ENCODE measurements at regions not wholly inside any gene's neighbourhood (a gene's known extent, or its start where the extent isn't known, plus 50 kb on each side); places are given as distances from the start of the nearest gene placed in this dataset.

DNA sequence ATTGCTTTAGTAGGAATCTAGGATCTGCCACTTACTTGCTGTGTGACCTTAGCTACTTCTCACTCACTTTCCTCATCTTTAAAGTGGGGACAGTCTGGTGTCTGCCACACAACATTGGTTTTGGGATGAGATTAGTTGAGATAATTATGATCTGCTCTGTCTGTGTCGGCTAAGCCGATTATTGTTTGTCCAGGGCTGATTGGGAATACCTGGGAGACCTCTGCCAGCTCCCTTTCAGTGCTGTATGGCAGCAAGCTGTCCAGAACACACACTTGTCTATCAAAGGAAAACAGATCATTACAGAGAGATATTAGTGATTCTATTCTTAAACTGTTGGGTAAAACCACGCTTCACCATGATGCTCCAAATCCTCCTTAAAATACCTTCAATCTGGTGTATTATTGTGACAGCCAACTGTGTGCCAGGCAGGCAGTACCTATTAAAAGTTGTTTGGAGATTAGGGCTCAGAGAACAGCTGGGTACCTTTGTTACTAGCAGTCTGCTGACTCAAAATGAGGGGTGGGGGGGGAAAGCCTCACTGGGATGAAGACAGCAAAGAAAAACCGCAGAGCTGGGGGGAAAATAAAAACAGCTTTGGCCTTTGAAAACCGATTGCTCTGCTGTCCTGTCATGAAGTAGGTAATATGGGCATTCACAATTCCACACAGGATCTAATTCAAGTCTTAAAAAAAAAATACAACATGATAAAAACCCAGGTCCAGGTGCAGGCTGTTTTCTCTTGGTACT is 458.4 kb upstream of the C9orf72 start:
- no peak for DNase-seq

- DNase-seq: no peak
Observed at GRCh38 chr9:28032268-28032590, 458.9 kb upstream of the C9orf72 start.

GRCh38 chr9:28034242-28034641 is 461.0 kb upstream of the C9orf72 start:
- DNase-seq: no peak

DNA sequence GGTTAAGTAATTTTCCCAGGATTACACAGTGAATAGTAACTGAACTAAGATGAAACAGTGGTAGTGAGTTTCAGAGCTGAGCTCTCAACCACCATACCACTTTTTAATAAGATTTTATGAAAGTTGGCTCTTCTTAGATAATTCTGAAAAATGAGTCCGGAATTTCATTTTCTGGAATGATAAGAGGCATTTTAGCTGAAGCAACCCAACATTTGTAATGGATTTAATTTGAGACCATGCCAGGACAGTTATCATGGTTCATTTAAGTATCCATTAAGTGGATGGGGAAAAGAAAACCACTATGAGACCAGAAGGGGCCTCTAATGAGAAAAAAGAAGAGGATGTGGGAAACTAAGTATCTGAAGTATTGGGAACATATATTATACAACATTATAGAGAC is 464.7 kb upstream of the C9orf72 start:
- DNase-seq: no peak

- no peak for DNase-seq
Observed at GRCh38 chr9:28045051-28045450, 471.8 kb upstream of the C9orf72 start.

GRCh38 chr9:28050046-28050445 is 476.8 kb upstream of the C9orf72 start:
- DNase-seq: no peak

DNA sequence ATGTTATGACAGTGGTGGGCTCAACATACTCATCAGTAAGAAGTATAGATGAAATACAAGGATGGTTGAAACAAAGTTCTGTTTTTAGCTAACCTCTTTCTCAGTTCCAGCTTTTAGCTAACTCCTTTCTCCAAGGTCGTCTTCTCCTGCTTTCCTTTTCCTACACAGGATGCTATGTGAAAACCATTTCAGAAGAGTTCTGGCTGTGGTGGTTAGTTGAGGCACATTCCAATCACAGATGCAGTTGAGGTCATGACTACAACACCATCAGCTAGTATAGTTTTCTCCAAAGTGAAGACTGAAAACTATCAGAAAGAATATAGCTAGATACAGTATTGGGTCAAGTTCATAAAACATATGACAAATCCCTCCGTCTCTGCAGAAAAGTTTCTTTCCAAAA is 477.7 kb upstream of the C9orf72 start:
- DNase-seq: no peak

- DNase-seq: no peak
Observed at GRCh38 chr9:28051559-28052503, 478.6 kb upstream of the C9orf72 start.

- DNase-seq: no peak
Observed at GRCh38 chr9:28053096-28053777, 480.0 kb upstream of the C9orf72 start.

- DNase-seq: no peak
Observed at GRCh38 chr9:28056006-28056405, 482.7 kb upstream of the C9orf72 start.

DNA sequence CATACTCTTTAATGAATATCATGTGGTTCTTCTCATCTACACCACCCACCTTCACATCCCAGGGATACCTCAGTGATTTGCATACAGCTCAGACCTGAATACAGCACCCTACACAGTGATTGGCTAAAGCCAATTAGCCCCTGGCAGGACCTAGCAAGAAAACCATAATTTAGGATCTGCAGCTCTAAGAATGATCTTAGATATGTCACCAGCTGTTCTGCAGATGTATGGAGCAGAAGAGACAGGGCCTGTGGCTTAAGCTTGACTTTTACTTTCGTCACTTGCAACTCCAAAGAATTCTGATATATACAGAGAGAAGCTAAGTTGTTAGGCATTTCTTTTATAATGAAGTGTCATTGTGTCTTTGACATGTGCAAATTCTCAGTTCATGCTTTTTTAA is 483.2 kb upstream of the C9orf72 start:
- DNase-seq: no peak

GRCh38 chr9:28059192-28059591 is 485.9 kb upstream of the C9orf72 start:
- no peak for DNase-seq

GRCh38 chr9:28064241-28064815 is 491.0 kb upstream of the C9orf72 start:
- no peak for DNase-seq

GRCh38 chr9:28073270-28073669 is 500.0 kb upstream of the C9orf72 start:
- DNase-seq: no peak

- DNase-seq: no peak
Observed at GRCh38 chr9:28079677-28080076, 506.4 kb upstream of the C9orf72 start.

DNA sequence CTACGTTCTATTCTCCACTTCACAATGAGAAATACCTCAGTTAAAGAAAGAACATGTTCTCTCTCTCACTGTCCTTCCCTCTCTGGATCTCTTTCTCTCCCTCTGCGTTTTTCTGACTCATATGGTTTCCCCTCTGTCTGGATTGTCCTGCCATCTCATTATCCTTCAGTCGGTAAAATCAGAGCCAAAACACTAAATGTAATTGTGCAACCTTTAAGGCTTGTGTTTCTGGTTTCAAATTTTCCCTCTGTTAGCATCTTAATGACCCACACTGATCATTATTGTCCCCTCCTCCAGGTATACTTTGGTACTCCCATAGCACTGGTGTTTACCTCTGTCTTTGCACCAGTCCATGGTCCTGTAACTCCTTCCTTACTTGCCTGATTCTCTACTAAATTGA is 509.4 kb upstream of the C9orf72 start:
- no peak for DNase-seq

DNA sequence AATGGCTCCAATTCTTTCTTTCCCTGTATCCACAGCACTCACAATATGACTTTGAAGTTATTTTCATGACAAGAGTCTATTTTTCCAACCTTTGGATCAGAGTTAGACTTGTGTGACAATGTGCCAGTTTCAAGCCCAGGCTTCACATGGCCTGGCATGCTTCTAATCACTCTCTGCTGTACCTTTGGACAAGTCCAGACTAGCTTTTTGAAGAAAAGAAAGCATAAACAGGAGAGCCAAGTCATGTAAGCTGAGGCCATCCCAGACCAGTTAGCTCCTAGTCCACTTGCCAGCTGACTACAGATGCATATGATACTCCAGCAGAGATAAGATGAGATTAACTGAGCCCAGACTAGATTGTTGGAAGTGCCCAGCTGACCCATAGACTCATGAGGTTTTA is 513.6 kb upstream of the C9orf72 start:
- no peak for DNase-seq

DNA sequence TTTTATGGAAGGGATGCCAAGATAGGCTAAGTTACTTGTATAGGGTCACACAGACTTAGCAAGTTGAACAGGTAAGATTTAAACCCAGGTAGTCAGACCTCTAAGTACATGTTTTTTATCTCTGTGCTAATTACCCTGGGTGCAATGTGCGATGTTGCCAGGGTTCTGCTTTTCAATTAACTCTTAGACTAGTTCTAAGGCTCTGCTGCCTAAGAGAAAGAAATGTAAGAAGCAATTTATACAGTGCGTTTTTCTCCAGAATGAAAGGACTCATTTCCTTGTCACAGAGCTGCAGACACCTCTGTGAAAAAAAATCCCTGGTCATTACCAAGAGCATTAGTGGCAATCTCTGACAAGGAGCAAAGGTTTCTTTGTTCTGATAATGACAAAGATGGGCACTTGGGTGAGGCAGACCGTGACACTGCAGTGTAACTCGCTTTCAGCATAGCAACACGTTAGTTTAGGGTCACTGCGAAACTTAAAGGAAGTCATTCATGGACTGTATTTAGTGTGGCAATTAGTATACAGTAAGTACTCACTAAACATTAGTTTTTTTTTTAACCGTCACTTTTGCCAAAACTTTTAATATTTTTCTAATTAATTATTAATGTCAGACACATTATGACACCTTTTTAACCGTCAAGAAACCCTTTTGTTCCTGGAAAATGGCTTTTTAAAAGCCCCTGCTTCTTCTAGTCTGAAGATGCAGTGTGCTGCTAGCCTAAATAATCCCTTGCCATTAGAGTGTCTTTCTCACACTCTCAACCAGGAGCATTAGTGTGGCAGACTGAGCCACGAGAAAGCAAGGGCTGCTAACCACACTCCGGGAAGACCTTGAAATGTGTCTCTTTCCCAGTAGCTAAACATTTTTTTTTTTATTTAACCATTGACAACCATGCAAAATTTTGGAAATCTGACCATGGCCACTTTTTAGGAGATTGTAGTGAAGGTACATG is 520.0 kb upstream of the C9orf72 start:
- DNase-seq: no peak

- DNase-seq: no peak
Observed at GRCh38 chr9:28101509-28101908, 528.2 kb upstream of the C9orf72 start.

- DNase-seq: no peak
Observed at GRCh38 chr9:28105001-28105400, 531.7 kb upstream of the C9orf72 start.

- no peak for DNase-seq
Observed at GRCh38 chr9:28120184-28120583, 546.9 kb upstream of the C9orf72 start.

DNA sequence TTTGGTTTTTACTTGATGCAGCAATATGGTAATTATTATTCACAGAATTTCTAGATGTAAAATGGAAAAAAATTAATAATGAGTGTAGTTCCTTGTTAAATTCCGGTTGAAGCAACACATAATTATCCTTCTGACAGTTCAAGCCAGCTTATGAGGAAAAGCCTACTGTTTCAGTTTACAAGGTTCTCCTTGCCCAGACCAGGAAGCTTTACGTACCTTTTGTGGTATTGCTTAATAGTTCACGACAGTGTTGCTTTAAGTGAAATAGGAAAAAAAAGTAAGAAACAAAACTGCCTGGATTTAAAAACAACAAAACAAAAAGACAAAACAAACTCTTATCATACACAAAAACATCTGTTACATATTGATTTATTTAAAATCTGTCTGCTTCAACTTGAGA is 547.3 kb upstream of the C9orf72 start:
- no peak for DNase-seq

Measured in CD4-positive, alpha-beta T cell treated with Interferon gamma for 1 hour (primary cell).